IMR-90 (cell line): ENCODE measurements at regions not wholly inside any gene's neighbourhood (a gene's known extent, or its start where the extent isn't known, plus 50 kb on each side); places are given as distances from the start of the nearest gene placed in this dataset.

Experiments used
- ATAC-seq: fragments of 200-7000 bp; cut with Tn5 transposase; 2 replicates; pipeline ENCODE4 v1.9.1; 2020; ENCODE audit warnings: low read depth, mild to moderate bottlenecking, moderate library complexity
- BruUV-seq: library from RNA; stranded (reverse); fragments of 400-500 nt; replicated peaks from 2 replicates; lab custom pipeline; 2021; lab: Mats Ljungman, UMichigan
- CTCF ChIA-PET: fragments of 300-600 bp; formaldehyde crosslinking; extraction: SDS; loops from one replicate; lab custom pipeline; 2021; ENCODE audit warnings: antibody characterized with exemption; lab: Yijun Ruan, JAX
- POLR2A ChIA-PET: fragments of 300-600 bp; sonication (Branson Sonifier 250); formaldehyde crosslinking; loops from one replicate; lab custom pipeline; 2022; ENCODE audit warnings: antibody characterized with exemption; ENCODE audit not compliant: unreplicated experiment; lab: Charles Lee
- DNase-seq: peaks from one replicate; pipeline ENCODE4 v3.0.0; 2013
- H2AFZ ChIP-seq: replicated peaks from 2 replicates; pipeline ENCODE3; 2013; ENCODE audit warnings: low read length, mild to moderate bottlenecking; ENCODE audit not compliant: poor library complexity
- H2AK5ac ChIP-seq: 2 replicates; pipeline ENCODE4 v1.6.1; 2013; ENCODE audit warnings: low read depth, low read length, inconsistent platforms
- H2AK9ac ChIP-seq: replicated peaks from 2 replicates; pipeline ENCODE3; 2013; ENCODE audit warnings: mild to moderate bottlenecking, low read depth, low read length, moderate library complexity; ENCODE audit not compliant: poor library complexity
- H2BK120ac ChIP-seq: 2 replicates; pipeline ENCODE4 v1.6.1; 2013; ENCODE audit warnings: low read depth, low read length, inconsistent platforms
- H2BK15ac ChIP-seq: 3 replicates; pipeline ENCODE4 v1.6.1; 2013; ENCODE audit warnings: low read depth, low read length, inconsistent platforms
- H2BK20ac ChIP-seq: 2 replicates; pipeline ENCODE4 v1.6.1; 2013; ENCODE audit warnings: low read depth, mild to moderate bottlenecking, inconsistent platforms, low read length, moderate library complexity
- H2BK5ac ChIP-seq: 2 replicates; pipeline ENCODE4 v1.6.1; 2013; ENCODE audit warnings: mild to moderate bottlenecking, low read depth, low read length, inconsistent platforms; ENCODE audit not compliant: poor library complexity, severe bottlenecking
- H3K14ac ChIP-seq: replicated peaks from 2 replicates; pipeline ENCODE4 v1.6.1; 2013; ENCODE audit warnings: low read depth, low read length, inconsistent platforms
- H3K18ac ChIP-seq: 2 replicates; pipeline ENCODE4 v1.6.1; 2013; ENCODE audit warnings: low read depth, low read length, control low read depth
- H3K23ac ChIP-seq: 2 replicates; pipeline ENCODE4 v1.6.1; 2013; ENCODE audit warnings: low read depth, low read length, inconsistent platforms
- H3K27ac ChIP-seq: 2 replicates; pipeline ENCODE4 v1.5.1; 2013; ENCODE audit warnings: mild to moderate bottlenecking, control low read depth, low read length; ENCODE audit not compliant: insufficient read depth
- H3K27me3 ChIP-seq: 2 replicates; pipeline ENCODE4 v1.6.1; 2013; ENCODE audit warnings: low read length; ENCODE audit not compliant: control insufficient read depth, insufficient read depth
- H3K36me3 ChIP-seq: 2 replicates; pipeline ENCODE4 v1.6.1; 2013; ENCODE audit warnings: low read length, mixed read lengths; ENCODE audit not compliant: control insufficient read depth, insufficient read depth
- H3K4ac ChIP-seq: 2 replicates; pipeline ENCODE4 v1.6.1; 2013; ENCODE audit warnings: low read depth, low read length, inconsistent platforms
- H3K4me1 ChIP-seq: 2 replicates; pipeline ENCODE4 v1.6.1; 2013; ENCODE audit warnings: low read length, mixed read lengths; ENCODE audit not compliant: control insufficient read depth, insufficient read depth
- H3K4me2 ChIP-seq: 2 replicates; pipeline ENCODE4 v1.6.1; 2013; ENCODE audit warnings: low read depth, mild to moderate bottlenecking, control low read depth, low read length, moderate library complexity
- H3K4me3 ChIP-seq: 2 replicates; pipeline ENCODE4 v1.5.1; 2013; ENCODE audit warnings: low read depth, mild to moderate bottlenecking, control low read depth, low read length, moderate library complexity; ENCODE audit not compliant: insufficient read depth
- H3K56ac ChIP-seq: 2 replicates; pipeline ENCODE4 v1.6.1; 2013; ENCODE audit warnings: low read length, inconsistent platforms; ENCODE audit not compliant: insufficient read depth; ENCODE audit errors: extremely low read depth
- H3K79me1 ChIP-seq, 2 experiments: 2 replicates each; pipeline ENCODE4 v1.6.1; 2013; ENCODE audit warnings: low read length in 2 of 2, inconsistent platforms in 1 of 2, low read depth in 1 of 2
- H3K9ac ChIP-seq: 2 replicates; pipeline ENCODE4 v1.6.1; 2013; ENCODE audit warnings: low read depth, low read length, control low read depth
- H3K9me1 ChIP-seq: 2 replicates; pipeline ENCODE4 v1.6.1; 2013; ENCODE audit warnings: low read length, inconsistent platforms; ENCODE audit not compliant: insufficient read depth
- H3K9me3 ChIP-seq: 2 replicates; pipeline ENCODE4 v1.6.1; 2013; ENCODE audit warnings: low read length; ENCODE audit not compliant: control insufficient read depth, insufficient read depth
- H4K20me1 ChIP-seq: 2 replicates; pipeline ENCODE4 v1.6.1; 2013; ENCODE audit warnings: low read length, inconsistent platforms; ENCODE audit not compliant: insufficient read depth
- H4K5ac ChIP-seq: 2 replicates; pipeline ENCODE4 v1.6.1; 2013; ENCODE audit warnings: mild to moderate bottlenecking, low read depth, low read length, control low read depth
- H4K8ac ChIP-seq, 2 experiments: 2 replicates each; pipeline ENCODE4 v1.6.1; 2013; ENCODE audit warnings: low read depth in 2 of 2, low read length in 2 of 2, control low read depth in 1 of 2, inconsistent platforms in 1 of 2
- H4K91ac ChIP-seq: 2 replicates; pipeline ENCODE4 v1.6.1; 2013; ENCODE audit warnings: low read depth, low read length, inconsistent platforms; ENCODE audit not compliant: insufficient read depth
- MAZ ChIP-seq: IDR thresholded peaks from 2 replicates; pipeline ENCODE4 v1.6.1; 2012; ENCODE audit warnings: low read depth, mild to moderate bottlenecking, low read length, improper control_type of control experiment, moderate library complexity, borderline replicate concordance
- WGBS, 2 experiments: methylation state at CpG; one replicate each; pipeline versions ENCODE4 v1.1.5 to v1.1.7; 2013; ENCODE audit warnings: missing lambda C conversion rate in 2 of 2; ENCODE audit not compliant: insufficient read length in 1 of 2; ENCODE audit errors: extremely low coverage in 2 of 2; 5-methylcytosine and 5-hydroxymethylcytosine counted together
- dilution Hi-C: fragments of 300-500 bp; cut with HindIII; formaldehyde crosslinking; loops from one replicate; pipeline ENCODE4 v1.14.3; 2018; ENCODE audit warnings: low sequenced_read_pairs; ENCODE audit not compliant: unreplicated experiment
- in situ Hi-C: fragments of 300-500 bp; cut with MboI; formaldehyde crosslinking; loops from 3 replicates; pipeline ENCODE4 v1.14.3; 2019; ENCODE audit warnings: low sequenced_read_pairs, inconsistent platforms, mixed read lengths
- intact Hi-C: fragments of 100-400 bp; cut with micrococcal nuclease; formaldehyde crosslinking; loops from 2 replicates; pipeline ENCODE4 v1.10.0; 2022

GRCh38 chr2:12978066-12978835, 261.5 kb downstream of the TRIB2 start:
- CTCF ChIA-PET, result no interaction called here
- Histone ChIP-seq H2BK120ac (no peak overlapping the region), H2AFZ (no peak overlapping the region), H3K9ac (no peak overlapping the region), H3K36me3 (no peaks in the 10 kb centered on the region), H4K20me1 (no peaks in the 10 kb centered on the region), H3K4ac (no peak overlapping the region), H3K14ac (no peak overlapping the region), H3K9me1 (no peaks in the 10 kb centered on the region), H4K8ac (no peak overlapping the region), H3K56ac (no peak overlapping the region), H3K4me3 (no peak overlapping the region), H2AK9ac (no peak overlapping the region), H2AK5ac (no peak overlapping the region), H3K4me2 (no peak overlapping the region), H2BK15ac (no peak overlapping the region), H4K5ac (no peak overlapping the region), H3K27me3 (no peaks in the 10 kb centered on the region), H3K23ac (no peak overlapping the region), H3K27ac (no peak overlapping the region), H4K91ac (no peak overlapping the region), H3K79me1 (no peaks in the 10 kb centered on the region), H3K4me1 (no peaks in the 10 kb centered on the region), H3K9me3 (no peaks in the 10 kb centered on the region), H2BK5ac (no peak overlapping the region), H2BK20ac (no peak overlapping the region), H3K18ac (no peak overlapping the region)
- no CpG with 5 or more reads among the region's 4 CpGs for WGBS, 2 experiments
- ATAC-seq (no peak), DNase-seq (no peak)
- intact Hi-C loops (no loop called here), in situ Hi-C loops (no loop called here), dilution Hi-C loops (no loop called here)
- POLR2A ChIA-PET, result no interaction called here
- TF ChIP-seq MAZ, result no peak
- BruUV-seq, result no TSS peak
